PC-9 (cell line): ENCODE measurements at regions not wholly inside any gene's neighbourhood (a gene's known extent, or its start where the extent isn't known, plus 50 kb on each side); places are given as distances from the start of the nearest gene placed in this dataset.

Experiments
- CTCF ChIP-seq: fragments of 200-600 bp; sonication (generic); conservative IDR thresholded peaks from 2 replicates; pipeline ENCODE4 v1.6.1; 2017; ENCODE audit warnings: mixed run types, antibody characterized with exemption, mild to moderate bottlenecking, moderate library complexity
- EZH2 ChIP-seq: fragments of 200-600 bp; sonication (generic); IDR thresholded peaks from 2 replicates; pipeline ENCODE4 v1.8.0; 2017; ENCODE audit warnings: antibody characterized with exemption, low read depth

DNA sequence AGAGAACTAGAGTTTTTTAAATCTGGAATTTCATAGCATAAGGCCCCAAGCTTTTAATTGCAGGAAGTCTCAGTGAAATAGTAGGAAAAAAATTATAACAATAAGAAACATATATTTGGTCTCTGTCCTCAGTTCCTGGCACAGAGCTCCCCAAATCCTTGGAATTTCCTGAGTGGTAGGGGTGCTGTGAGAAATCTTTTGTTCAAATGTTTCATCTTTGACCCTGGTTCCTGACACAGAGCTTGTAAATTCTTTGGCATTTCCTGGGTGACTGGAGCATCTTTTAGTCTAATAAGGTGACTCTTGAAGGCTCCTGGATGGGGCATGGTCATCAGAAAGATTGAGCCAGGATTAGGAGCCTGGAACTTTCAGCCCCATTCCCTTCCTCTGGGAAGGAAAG, 225.7 kb upstream of the AJAP1 start:
- TF ChIP-seq CTCF (no peak), EZH2 (no peak)
